Jurkat, Clone E6-1 (cell line): ENCODE measurements at regions not wholly inside any gene's neighbourhood (a gene's known extent, or its start where the extent isn't known, plus 50 kb on each side); places are given as distances from the start of the nearest gene placed in this dataset.
A peak's percentile ranks its signal among the peaks of the same experiment; 100 is the strongest.

Source experiments
- DNase-seq: peaks from one replicate; pipeline ENCODE4 v3.0.0-alpha.2; 2011; ENCODE audit warnings: low read depth, low spot score
- H3K4me3 ChIP-seq: 2 replicates; pipeline ENCODE4 v1.5.1; 2011; ENCODE audit warnings: mild to moderate bottlenecking, low read length, control low read depth, moderate library complexity

DNA sequence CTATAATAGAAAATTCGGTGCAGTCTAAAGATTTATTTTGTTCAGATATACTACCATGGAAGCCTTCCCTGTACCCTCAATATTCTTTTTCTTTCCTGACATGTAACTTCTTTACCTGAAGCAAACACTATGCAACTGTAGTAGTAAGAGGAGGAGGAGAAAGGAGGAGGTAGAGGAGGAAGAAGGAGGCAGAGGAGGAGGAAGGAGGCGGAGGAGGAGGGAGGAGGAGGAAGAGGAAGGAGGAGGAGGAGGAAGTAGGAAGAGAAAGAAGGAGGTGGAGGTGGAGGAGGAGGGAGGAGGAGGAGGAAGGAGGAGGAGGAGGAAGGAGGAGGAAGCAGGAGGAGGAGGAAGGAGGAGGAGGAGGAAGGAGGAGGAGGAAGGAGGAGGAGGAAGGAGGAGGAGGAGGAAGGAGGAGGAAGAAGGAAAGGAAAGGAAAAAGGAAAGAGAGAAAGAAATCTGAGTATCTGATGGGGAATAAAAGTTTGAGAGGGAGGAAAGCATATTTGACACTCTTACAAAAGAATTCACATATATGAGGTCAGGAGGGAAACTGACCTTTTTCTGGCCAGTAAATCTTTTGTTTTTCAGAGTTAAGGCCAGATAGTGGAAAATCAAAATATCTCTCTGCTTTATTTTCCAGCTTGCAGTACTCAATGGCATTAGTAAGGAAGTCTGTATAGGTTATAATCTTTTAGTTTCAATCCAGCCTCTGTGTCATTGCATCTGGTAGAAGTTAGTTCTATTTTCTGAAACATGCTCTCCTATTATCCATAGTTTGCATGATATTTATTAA is 114.5 kb upstream of the LPAR1 start:
- DNase-seq, result no peak
- H3K4me3 ChIP-seq, result no peak overlapping the region

GRCh38 chr9:111151537-111151936 is 113.3 kb upstream of the LPAR1 start:
- peak; percentile 2 for DNase-seq
- no peak overlapping the region for H3K4me3 ChIP-seq

- DNase-seq, result no peak
- no peak overlapping the region for H3K4me3 ChIP-seq
These were observed 111.9 kb upstream of the LPAR1 start for GRCh38 chr9:111150181-111150580.

DNA sequence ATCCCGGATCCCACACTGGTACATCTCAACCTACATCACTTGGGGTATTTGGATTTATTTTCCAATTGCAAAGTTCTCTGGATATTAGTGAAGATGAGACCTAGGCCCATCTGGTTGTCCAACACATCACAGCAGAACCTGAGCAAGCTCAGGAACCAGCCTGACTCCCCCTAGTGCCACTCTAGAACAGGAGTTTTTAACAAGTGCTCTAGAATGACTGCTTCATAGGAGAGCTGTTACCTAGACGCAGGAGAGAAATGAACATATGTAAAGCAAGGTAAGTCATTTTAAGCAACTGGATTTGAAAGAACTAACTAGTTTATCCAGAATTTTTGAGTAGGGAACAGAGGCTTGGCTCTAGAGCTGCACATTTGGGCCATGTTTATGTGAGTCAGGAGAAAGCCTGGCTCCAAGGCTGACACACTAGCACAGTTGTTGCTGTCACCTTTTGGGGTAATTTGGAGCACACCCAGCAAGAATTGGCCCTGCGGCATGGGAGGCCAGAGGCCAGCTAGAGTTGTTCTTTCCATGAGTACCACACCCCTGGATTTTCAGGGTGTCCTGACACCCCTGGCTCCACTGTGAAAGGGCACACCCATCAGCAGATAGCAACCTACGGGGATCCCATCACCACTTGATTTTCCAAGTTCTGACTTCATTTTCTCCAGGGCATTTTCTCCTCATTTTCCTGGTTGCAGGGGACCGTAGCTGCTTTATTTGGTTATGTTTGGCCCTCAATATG is 110.9 kb upstream of the LPAR1 start:
- DNase-seq, result peak; percentile 17
- H3K4me3 ChIP-seq, result no peak overlapping the region

DNA sequence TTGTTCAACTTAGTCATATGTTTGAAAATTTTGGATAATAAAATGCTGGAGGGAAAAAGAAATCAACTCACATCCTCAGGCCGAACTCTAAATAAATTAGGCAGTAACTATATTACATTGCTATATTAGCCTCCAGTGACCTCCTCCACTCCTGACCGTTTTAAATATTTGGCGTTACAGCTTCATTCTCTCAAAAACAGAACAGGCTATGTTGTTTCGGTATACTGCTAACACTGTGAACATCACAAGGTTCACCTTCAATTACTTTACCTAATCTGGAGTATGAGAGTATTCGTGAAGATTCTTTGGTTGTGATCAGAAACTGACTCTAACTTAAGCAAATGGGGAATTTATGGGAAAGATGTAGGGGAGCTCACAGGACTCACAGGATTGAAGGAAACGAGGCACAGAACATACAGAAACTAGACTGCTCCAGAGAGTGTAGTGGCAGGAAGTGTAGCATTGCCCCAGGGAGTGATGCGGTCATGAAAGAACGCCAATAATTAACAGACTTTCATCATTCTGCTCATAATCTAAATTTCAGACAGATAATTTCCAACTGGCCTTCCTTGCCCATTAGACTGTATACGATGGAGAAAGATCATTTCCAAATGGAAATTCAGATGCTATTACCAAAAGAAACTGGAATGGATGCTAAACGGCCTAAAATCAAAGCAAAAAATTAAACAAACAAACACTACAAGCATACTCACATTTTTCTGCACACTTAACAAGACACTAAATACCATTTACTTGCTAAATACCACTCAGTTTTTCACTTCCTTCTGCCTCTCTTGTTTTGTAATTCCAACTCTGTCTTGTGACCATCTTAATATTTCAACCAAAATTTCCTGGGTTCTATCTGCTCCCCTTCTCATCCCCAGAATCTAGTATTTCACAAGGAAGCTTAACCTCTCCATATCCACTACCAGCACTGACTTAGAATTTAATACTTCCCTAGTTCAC is 110.1 kb upstream of the LPAR1 start:
- no peak overlapping the region for H3K4me3 ChIP-seq
- DNase-seq, result no peak

- no peak for DNase-seq
- no peak overlapping the region for H3K4me3 ChIP-seq
These were observed 108.8 kb upstream of the LPAR1 start for GRCh38 chr9:111147041-111147440.

DNA sequence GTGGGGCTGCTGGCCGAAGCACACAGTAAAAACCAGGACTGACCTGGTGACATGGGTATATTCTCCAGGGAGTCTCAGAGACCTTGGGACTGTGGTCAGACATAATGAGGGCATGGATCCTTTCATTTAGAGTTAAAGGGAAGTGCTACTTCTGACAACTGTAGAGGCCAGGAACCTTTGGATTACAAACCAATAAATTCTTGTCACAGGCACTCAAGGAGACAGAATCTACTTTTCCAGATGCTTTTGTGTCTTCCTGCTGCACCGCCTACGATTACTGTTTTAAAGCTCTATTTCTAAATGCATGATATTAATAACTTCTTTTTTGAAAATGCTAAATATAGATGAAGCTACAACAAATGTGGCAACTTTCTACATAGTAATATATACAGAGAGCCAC is 106.5 kb upstream of the LPAR1 start:
- no peak overlapping the region for H3K4me3 ChIP-seq
- DNase-seq, result no peak

GRCh38 chr9:111136180-111136579 is 97.9 kb upstream of the LPAR1 start:
- DNase-seq, result no peak
- no peak overlapping the region for H3K4me3 ChIP-seq

DNA sequence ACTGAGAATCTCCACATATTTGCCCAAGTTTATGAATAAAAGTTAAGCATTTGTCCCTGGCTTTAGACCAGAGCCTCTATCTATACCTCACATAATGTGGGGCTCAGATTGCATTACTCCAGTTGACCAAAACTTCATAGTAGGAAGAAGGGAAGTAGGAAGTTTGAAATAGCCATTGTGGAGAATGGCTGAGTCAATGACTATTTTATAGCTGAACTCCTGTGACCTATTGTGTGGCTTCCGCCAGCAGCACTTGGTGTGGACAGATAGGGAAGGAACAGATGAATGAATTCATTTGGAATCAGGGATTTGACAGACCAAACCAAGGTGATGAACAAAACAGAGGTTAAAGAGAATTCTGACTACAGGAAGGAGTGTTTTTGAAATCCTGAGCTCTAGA is 92.9 kb upstream of the LPAR1 start:
- DNase-seq, result no peak
- H3K4me3 ChIP-seq, result no peak overlapping the region

GRCh38 chr9:111120526-111120925 is 82.3 kb upstream of the LPAR1 start:
- no peak for DNase-seq
- H3K4me3 ChIP-seq, result no peak overlapping the region

- no peak for DNase-seq
- no peak overlapping the region for H3K4me3 ChIP-seq
These were observed 80.1 kb upstream of the LPAR1 start for GRCh38 chr9:111118256-111118948.

- no peak overlapping the region for H3K4me3 ChIP-seq
- DNase-seq, result no peak
These were observed 76.2 kb upstream of the LPAR1 start for GRCh38 chr9:111114486-111114885.

DNA sequence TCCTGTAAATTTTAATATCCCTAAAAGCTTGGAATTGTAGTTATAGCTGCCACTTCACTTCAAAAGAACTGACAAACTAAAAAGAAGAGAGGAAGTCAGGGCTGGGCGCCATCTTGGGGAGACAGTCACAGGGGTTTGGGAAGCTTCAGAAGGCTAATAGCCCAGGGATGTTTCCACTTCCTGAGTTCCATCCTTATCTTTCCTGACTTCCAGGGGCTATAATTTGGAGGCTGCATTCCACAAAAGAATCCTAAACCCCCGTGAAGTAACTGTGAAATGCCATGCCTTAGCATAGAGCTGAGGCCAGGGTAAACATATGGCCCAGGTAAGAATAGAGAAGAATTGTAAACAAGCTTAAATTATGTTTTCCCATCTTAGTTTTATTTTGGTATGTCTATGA is 75.4 kb upstream of the LPAR1 start:
- DNase-seq, result no peak

DNA sequence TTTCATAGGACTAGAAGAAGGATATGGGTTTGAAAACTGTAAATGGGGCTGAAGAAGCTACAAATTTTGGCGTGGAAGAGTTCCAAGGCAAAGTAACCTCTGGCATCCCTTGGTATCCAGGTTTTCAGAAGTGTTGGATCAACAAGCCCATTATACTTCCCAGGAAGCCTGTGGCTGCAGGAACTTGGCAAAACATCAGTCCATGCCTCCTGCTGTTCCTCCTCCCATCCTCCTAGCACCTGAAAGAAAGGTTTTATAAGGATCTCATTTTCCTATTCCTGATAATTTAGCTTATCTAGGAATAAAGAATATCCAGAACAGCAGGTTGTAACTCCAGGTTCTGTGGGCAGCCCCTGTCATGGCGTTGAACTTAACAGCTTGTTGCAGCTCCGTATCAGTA is 72.5 kb upstream of the LPAR1 start:
- DNase-seq, result no peak

More for the DNA sequence above, 75.4 kb upstream of the LPAR1 start:
- no peak overlapping the region for H3K4me3 ChIP-seq

DNA sequence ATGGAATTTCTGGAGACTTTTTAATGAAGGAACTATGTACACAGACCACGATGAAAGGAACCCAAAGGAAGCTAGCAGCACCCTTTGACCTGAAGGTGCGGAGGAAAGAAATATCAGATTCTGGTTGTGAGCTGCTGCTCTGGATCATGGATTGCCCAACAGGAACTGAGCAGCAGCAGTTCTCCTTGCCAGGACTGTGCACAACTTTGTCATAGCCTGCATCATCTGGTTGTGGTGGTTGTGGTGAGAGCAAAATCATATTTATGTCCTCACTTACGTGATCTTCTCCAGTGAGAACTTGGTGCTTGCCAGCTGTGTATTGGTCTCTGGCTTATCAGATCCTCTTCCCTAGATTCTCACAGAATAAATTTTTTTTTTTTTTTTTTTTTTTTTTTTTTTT is 70.7 kb upstream of the LPAR1 start:
- peak; percentile 78 for DNase-seq
- no peak overlapping the region for H3K4me3 ChIP-seq

More for the DNA sequence above, 72.5 kb upstream of the LPAR1 start:
- H3K4me3 ChIP-seq, result no peak overlapping the region

DNA sequence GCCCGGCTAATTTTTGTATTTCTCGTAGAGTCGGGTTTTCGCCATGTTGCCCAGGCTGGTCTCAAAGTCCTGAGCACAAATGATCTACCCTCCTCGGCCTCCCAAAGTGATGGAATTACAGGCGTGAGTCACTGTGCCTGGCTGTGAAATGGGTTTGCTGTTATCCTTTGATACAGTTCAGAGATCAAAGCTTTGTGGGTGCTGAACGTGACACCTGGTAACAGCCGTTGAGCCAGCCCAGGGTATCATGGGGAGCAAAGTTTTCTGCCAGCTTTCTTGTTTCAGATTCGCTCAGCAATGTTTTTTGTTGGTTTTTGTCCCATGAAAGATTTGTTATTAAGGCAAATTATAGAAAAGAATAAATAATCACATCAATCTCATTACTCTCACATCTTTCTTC is 68.9 kb upstream of the LPAR1 start:
- H3K4me3 ChIP-seq, result peak overlapping the region; percentile 5; the same call in 1 of the 2 replicates
- peak; percentile 87 for DNase-seq

DNA sequence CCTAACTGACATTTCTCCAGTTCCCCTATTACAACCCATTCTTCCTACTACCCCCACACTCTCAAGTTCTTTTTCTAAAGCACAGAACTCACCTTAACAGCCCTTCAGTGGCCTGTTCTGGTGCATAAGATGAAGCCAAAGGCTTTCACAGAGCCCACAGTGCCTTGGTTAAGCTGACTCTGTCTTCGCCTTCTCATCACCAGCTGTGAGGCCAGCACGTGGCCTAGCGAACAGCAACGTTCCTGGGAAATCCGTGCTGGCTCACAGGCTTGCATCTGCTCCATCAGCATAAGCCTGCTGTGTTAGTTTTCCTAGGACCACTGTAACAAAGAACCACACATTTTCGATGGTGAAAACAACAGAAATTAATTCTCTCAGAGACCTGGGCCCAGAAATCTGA is 67.9 kb upstream of the LPAR1 start:
- no peak overlapping the region for H3K4me3 ChIP-seq

GRCh38 chr9:111102793-111103464 is 64.7 kb upstream of the LPAR1 start:
- no peak for DNase-seq
- H3K4me3 ChIP-seq, result no peak overlapping the region

More for the DNA sequence above, 67.9 kb upstream of the LPAR1 start:
- DNase-seq, result no peak
